ENCODE measurements at regions not wholly inside any gene's neighbourhood (a gene's known extent, or its start where the extent isn't known, plus 50 kb on each side); places are given as distances from the start of the nearest gene placed in this dataset.

DNA sequence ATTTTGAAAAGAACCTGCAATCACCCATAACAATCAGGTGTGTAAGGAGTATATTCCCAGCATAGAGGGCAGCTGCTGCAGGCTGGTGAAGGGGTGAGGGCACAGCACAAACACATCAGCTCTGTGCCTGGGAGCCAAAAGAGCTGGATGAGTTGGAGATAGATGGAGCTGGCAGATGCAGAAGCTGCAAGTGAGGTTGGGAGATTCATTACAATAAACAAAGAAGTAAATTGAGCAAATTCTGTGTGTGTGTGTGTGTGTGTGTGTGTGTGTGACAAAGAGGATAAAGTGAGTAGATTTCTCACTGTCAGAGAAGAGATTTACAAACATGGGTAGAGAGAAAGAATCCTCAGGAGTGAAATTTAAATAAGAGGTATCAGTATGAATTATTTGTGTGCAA lies 994.7 kb downstream of the EPHA3 start:
- TF ChIP-seq CTCF (IDR thresholded peaks at IDR 0.05): no peak
- TF ChIP-seq POLR2A (IDR thresholded peaks at IDR 0.05): no peak
